ENCODE measurements at regions not wholly inside any gene's neighbourhood (a gene's known extent, or its start where the extent isn't known, plus 50 kb on each side); places are given as distances from the start of the nearest gene placed in this dataset.

DNA sequence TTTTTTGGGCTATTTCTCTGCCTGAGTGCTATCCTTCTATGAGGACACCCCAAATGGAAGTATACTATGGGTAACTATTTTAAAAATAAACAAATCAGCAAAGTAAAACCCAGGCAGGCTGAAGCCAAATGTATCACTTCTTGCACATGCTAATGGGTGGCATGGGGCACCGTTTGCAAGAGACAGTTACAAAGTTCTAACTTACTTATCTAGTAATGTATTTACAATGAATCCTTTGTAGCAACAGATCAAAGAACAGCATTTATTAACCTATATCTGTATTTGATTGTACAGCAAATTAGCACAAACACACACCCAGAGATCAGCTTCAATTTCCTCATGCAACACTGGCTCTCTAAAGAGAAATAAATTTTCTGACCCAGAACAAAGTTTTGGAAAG, 225.5 kb downstream of the ZNF674 start:
- H3K36me3 ChIP-seq (ENCODE audit: control insufficient read depth in 2 of 2, extremely low read depth in 1 of 2, insufficient read depth in 2 of 2, low read length in 2 of 2): peaks cover 0 to 5% of the 10 kb centered on the region in 2 experiments
- H3K9ac ChIP-seq (ENCODE audit: control insufficient read depth, extremely low read depth, insufficient read depth, low read length): no peak overlapping the region
- no peak for DNase-seq (ENCODE audit: low read depth, low spot score)
- H3K4me1 ChIP-seq (ENCODE audit: control insufficient read depth, extremely low read depth, insufficient read depth, low read length): peaks cover 23% of the 10 kb centered on the region
- H3K27me3 ChIP-seq (ENCODE audit: control insufficient read depth, extremely low read depth, insufficient read depth, low read length): no peaks in the 10 kb centered on the region
- no peaks in the 10 kb centered on the region for H3K9me3 ChIP-seq (ENCODE audit: control insufficient read depth, low read depth, low read length)
- no peak overlapping the region for H3K27ac ChIP-seq (ENCODE audit: control insufficient read depth, insufficient read depth, low read length)
- FAIRE-seq: no peak
- no peak overlapping the region for H3K4me3 ChIP-seq (ENCODE audit: control insufficient read depth in 2 of 3, extremely low read depth in 1 of 3, insufficient read depth in 2 of 3, low read depth in 1 of 3, low read length in 3 of 3)
- no peak overlapping the region for H2AFZ ChIP-seq (ENCODE audit: control insufficient read depth, low read length)
- no peaks in the 10 kb centered on the region for H4K20me1 ChIP-seq (ENCODE audit: control insufficient read depth, extremely low read depth, insufficient read depth, low read length)
- H3K79me2 ChIP-seq (ENCODE audit: control insufficient read depth, insufficient read depth, low read length): no peaks in the 10 kb centered on the region
- TF ChIP-seq, protein P1, sequence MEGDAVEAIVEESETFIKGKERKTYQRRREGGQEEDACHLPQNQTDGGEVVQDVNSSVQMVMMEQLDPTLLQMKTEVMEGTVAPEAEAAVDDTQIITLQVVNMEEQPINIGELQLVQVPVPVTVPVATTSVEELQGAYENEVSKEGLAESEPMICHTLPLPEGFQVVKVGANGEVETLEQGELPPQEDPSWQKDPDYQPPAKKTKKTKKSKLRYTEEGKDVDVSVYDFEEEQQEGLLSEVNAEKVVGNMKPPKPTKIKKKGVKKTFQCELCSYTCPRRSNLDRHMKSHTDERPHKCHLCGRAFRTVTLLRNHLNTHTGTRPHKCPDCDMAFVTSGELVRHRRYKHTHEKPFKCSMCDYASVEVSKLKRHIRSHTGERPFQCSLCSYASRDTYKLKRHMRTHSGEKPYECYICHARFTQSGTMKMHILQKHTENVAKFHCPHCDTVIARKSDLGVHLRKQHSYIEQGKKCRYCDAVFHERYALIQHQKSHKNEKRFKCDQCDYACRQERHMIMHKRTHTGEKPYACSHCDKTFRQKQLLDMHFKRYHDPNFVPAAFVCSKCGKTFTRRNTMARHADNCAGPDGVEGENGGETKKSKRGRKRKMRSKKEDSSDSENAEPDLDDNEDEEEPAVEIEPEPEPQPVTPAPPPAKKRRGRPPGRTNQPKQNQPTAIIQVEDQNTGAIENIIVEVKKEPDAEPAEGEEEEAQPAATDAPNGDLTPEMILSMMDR (optimal IDR thresholded peaks at IDR 0.05 in 1 of 3, IDR thresholded peaks at IDR 0.05 in 1 of 3, conservative IDR thresholded peaks at IDR 0.05 in 1 of 3; ENCODE audit: extremely low read depth in 1 of 3, insufficient read depth in 2 of 3, low read length in 3 of 3): no peak
- no peak for TF ChIP-seq EZH2 (IDR thresholded peaks at IDR 0.05; ENCODE audit: low read length)
- no peak overlapping the region for H3K4me2 ChIP-seq (ENCODE audit: control insufficient read depth, extremely low read depth, insufficient read depth, low read depth, low read length)
- dilution Hi-C loops (cut with MboI; ENCODE audit: extremely low pct_ligation_motif_present, low sequenced_read_pairs): no loop called here
- H3K9me1 ChIP-seq (ENCODE audit: control insufficient read depth, extremely low read depth, insufficient read depth, low read length): no peaks in the 10 kb centered on the region

DNA sequence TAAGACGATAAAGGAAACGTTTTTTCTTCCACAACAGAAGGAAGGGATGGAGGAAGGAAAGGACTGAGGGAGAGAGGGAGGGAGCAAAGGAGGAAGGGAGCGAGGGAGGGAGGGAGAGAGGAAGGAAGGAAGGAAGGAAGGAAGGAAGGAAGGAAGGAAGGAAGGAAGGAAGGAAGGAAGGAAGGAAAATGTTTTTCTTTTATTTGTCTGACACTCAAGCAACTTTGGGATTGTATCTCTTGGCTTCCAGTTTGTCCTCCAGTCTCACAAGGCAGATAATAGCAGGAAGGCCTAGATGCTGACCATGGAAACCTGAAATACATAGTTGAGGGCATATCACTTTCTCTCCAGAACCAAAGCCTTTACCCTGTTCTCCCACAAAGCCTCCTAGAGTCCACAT, 226.7 kb downstream of the ZNF674 start:
- Histone ChIP-seq H3K9me3 (ENCODE audit: control insufficient read depth, low read depth, low read length) (no peaks in the 10 kb centered on the region), H4K20me1 (ENCODE audit: control insufficient read depth, extremely low read depth, insufficient read depth, low read length) (no peaks in the 10 kb centered on the region), H3K9ac (ENCODE audit: control insufficient read depth, extremely low read depth, insufficient read depth, low read length) (no peak overlapping the region), H3K4me1 (ENCODE audit: control insufficient read depth, extremely low read depth, insufficient read depth, low read length) (peaks cover 23% of the 10 kb centered on the region), H3K36me3 (ENCODE audit: control insufficient read depth in 2 of 2, extremely low read depth in 1 of 2, insufficient read depth in 2 of 2, low read length in 2 of 2) (peaks cover 0 to 4% of the 10 kb centered on the region in 2 experiments), H3K4me3 (ENCODE audit: control insufficient read depth in 2 of 3, extremely low read depth in 1 of 3, insufficient read depth in 2 of 3, low read depth in 1 of 3, low read length in 3 of 3) (no peak overlapping the region), H3K27me3 (ENCODE audit: control insufficient read depth, extremely low read depth, insufficient read depth, low read length) (no peaks in the 10 kb centered on the region), H3K4me2 (ENCODE audit: control insufficient read depth, extremely low read depth, insufficient read depth, low read depth, low read length) (no peak overlapping the region), H3K27ac (ENCODE audit: control insufficient read depth, insufficient read depth, low read length) (no peak overlapping the region), H3K79me2 (ENCODE audit: control insufficient read depth, insufficient read depth, low read length) (no peaks in the 10 kb centered on the region), H2AFZ (ENCODE audit: control insufficient read depth, low read length) (no peak overlapping the region), H3K9me1 (ENCODE audit: control insufficient read depth, extremely low read depth, insufficient read depth, low read length) (no peaks in the 10 kb centered on the region)
- no peak for DNase-seq (ENCODE audit: low read depth, low spot score)
- no peak for FAIRE-seq
- dilution Hi-C loops (cut with MboI; ENCODE audit: extremely low pct_ligation_motif_present, low sequenced_read_pairs): no loop called here
- TF ChIP-seq EZH2 (IDR thresholded peaks at IDR 0.05; ENCODE audit: low read length): no peak
- TF ChIP-seq, protein P1 (optimal IDR thresholded peaks at IDR 0.05 in 1 of 3, IDR thresholded peaks at IDR 0.05 in 1 of 3, conservative IDR thresholded peaks at IDR 0.05 in 1 of 3; ENCODE audit: extremely low read depth in 1 of 3, insufficient read depth in 2 of 3, low read length in 3 of 3): no peak
